ENCODE measurements at regions not wholly inside any gene's neighbourhood (a gene's known extent, or its start where the extent isn't known, plus 50 kb on each side); places are given as distances from the start of the nearest gene placed in this dataset.

DNA sequence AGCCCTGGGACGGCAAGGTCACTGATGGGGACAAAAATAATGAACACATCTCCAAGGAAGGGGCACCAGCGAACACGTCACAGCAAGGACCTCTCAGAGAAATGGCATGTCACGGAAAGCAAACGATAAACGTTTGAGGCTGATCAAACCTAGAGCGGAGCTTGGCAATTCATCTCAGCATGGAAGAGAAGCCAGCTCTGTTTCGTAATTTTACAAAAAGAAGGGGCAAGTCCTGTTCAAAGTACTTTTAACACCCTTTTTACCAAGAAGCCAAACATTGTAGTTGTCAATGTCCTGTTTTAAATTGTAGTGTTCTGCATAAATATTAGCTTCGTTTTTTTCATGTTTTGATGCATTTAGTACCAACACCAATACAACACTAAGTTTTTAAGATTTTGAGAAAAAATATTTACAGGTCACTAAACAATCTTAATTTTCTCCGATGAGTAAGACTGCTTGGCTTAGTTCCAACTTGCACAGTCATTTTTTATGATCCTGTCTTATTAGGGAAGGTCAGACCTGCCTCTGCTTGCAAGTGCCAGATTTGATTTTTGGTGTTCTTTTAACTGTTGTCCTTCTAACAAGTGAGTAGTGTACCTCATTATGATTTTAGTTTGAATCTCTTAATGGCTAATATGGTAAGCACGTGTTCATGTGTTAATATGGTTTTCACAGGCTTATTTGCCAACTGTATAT lies 818.5 kb upstream of the SALL3 start:
- DNase-seq, result no peak

GRCh38 chr18:78165525-78165924 lies 814.1 kb upstream of the SALL3 start:
- DNase-seq, result no peak

- DNase-seq, result no peak
Observed at GRCh38 chr18:78168526-78168925, 811.1 kb upstream of the SALL3 start.

GRCh38 chr18:78169174-78169864 lies 810.3 kb upstream of the SALL3 start:
- DNase-seq, result no peak

DNA sequence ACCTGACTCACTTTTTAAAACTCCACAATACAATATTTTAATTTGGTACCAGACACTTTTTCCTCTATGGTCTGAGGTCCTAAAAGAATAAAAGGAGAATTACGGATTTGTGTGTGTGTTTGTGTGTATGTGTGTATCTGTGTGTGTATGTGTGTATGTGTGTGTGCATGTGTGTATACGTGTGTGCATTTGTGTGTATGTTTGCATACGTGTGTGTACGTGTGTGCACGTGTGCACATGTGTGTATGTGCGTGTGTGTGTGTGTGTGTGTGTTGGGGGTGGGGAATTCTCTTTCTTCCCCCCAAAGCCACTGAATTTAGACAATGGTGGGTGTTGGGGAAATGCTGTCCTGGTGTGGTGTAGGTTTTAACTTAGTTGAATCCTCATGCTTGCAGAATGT lies 807.7 kb upstream of the SALL3 start:
- no peak for DNase-seq

GRCh38 chr18:78174737-78175136 lies 804.9 kb upstream of the SALL3 start:
- DNase-seq, result no peak

- no peak for DNase-seq
Observed at GRCh38 chr18:78178812-78179211, 800.8 kb upstream of the SALL3 start.

DNA sequence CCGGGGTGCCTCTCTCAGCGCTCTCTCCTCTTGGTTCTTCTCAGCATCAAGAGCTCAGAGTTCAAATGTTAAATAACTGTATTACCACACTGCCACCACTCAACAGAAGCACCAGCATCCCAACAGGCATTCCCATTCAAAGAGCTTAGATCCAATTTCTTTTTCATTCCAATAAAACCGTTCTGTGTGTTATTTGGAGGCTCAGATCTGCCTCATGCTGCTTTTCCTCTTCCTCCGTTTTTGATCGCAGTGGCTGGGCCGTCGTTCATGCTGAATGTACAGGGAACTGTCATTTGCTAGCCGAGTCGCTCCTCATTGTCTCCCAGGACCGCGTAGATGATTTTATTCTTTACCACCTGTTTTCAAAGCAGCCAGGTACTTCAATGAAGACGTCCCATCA lies 798.9 kb upstream of the SALL3 start:
- DNase-seq, result no peak

DNA sequence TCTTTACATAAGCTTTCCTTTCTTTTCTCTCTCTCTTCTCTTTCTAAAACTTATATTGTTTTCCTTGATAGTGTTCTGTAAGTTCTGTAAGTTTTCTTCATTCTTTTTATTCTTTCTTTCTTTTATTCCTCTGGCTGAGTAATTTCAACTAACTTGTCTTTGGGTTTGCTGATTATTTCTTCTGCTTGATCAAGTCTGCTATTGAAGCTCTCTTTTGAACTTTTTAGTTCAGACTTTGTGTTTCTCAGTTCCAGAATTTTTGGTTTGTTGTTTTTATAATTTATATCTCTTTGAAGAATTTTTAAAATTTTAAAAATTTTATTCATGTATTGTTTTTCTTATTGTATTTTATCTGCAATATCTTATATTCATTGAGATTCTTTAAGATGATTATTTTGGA lies 795.8 kb upstream of the SALL3 start:
- DNase-seq, result no peak

GRCh38 chr18:78191276-78191675 lies 788.3 kb upstream of the SALL3 start:
- no peak for DNase-seq

DNA sequence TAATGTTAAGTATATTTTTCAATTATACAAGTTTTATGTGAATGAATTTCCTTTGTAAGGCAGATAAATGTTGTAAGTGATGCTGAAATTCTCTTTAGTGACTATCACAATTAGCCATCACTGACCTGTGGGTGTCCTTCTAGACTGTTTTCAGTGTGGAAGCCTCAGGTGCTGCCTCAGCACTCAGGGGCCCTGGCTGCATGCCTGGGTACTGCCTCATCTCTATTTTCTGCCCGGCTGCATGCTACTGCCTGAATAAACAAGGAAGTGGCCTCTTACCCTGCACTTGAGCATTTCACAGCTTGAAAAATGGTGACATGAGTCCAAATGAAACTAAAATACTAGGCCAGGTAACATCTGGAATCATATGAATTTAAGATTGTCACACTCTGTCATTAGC lies 787.6 kb upstream of the SALL3 start:
- no peak for DNase-seq

DNA sequence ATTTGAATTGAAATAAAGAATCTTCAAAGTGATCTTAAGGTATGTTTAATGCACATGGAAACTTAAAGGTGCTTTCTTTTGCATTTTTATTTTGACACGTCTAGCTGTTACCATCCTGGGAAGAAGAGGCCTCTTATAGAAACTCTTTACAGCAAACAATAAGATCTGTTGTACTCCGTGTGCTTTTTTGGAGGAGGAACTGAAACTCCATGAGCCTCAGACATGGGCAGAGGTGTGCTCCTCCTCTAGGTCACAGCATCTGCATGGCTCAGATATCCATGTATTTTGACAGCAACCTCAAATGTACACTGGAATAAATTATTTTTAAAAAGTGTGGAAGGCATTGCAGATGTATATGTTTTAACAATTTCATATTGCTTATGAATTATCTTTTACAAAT lies 783.3 kb upstream of the SALL3 start:
- no peak for DNase-seq

- no peak for DNase-seq
Observed at GRCh38 chr18:78199002-78199401, 780.6 kb upstream of the SALL3 start.

GRCh38 chr18:78199611-78200010 lies 780.0 kb upstream of the SALL3 start:
- no peak for DNase-seq

- no peak for DNase-seq
Observed at GRCh38 chr18:78207942-78208341, 771.7 kb upstream of the SALL3 start.

DNA sequence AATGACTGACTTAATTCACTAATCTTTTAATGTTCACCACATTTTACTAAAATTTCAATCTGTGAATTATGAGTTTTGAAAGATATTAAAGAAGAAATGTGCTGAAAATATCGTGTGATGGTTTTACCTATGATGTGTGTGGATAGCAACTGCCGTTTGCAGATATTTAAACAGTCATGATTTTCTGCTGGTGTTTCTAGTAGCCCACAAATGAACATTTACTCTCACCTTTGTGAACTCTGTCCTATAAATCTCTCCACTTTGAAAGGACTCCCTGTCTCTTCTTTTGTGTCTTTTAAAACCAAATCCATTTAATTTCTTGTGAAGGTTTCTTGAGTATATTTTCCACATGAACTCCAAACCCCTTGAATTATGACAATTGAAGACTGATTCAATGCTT lies 771.2 kb upstream of the SALL3 start:
- DNase-seq, result no peak

- DNase-seq, result no peak
Observed at GRCh38 chr18:78213361-78213994, 766.1 kb upstream of the SALL3 start.

- no peak for DNase-seq
Observed at GRCh38 chr18:78221496-78221895, 758.1 kb upstream of the SALL3 start.

DNA sequence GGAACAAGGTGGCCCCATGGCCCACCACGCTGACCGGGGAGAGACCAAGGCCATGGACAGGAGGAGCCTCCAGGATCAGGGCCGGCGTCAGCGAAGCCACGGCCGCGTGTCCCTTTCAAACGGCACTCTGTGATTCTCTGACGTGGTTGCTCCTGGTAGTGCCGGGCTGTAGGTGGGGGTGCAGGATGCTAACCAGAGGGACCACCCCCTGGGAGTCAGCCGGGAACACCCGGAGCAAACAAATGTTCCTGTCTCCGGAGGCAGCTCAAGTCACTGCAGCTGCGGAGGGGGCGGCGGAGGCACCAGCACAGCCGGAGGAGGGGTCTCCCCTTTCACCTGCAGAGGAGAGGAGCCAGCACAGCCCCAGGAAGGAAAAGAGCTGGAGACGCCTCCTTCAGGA lies 750.6 kb upstream of the SALL3 start:
- no peak for DNase-seq

- DNase-seq, result no peak
Observed at GRCh38 chr18:78230911-78231310, 748.7 kb upstream of the SALL3 start.

DNA sequence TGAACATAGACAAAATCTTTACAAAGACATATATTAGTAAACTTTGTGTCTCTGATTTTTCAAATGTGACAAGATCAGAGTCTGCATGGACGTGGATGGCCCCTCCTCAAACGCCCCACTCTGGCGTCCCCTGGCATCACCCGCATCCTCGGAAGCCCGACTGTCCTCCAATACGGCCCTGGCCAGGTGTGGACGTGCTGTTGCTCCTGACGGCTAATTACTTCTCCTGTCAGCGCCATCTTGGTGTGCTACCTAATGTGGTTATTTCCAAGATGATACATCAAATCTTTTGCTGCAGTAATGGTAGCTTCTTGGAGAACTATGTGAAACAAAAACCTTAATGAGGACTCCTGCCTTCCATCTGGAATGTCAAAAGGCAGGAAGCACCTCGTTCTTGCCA lies 747.4 kb upstream of the SALL3 start:
- DNase-seq, result no peak

DNA sequence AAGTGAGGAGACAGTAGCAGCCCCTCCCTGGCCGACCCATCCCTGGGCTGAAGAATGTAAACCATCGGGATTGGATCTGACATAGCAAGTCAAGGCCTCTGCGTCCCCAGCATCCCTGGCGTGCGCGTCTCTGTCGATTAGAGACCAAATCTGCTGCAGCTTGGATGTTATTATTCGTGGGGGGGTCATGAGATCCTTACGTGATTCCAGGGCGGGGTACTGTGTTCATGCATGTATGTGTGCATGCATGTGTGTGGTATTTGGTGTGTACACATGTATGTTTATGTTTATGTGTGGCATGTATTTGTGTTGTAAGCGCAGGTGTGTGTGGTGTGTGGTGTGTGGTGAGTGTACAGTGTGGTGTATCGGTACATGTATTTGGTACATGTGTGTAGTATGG lies 741.8 kb upstream of the SALL3 start:
- DNase-seq, result no peak

DNA sequence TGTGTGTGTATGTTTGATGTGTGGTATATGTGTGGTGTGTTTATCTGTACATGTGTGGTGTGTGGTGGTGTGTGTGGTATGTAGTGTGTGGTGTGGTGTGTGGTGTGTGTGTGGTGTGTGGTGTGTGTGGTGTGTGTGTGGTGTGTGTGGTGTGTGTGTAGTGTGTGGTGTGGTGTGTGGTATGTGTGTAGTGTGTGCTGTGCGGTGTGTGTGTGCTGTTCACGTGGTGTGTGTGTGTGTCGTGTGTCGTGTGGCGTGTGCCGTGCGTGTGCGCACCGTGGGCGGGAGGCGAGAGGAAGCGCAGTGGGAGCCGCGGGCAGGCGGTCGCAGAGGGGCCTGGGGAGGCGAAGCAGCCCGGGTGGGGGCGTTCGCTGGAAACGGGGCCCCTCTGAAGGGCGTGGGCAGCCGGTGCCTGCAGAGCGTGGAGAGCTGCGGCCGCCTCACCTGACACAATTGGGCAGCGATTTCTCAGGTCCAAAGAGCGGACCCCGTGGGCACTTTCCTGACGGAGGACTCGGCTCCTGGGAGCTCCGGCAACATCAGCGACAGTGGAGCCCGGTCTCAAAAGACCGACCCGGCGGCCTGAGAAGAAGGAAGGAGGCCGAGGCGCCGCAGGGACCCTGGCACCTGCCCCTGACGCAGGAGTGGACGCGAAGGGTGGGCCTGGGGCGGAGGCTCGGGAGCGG lies 741.1 kb upstream of the SALL3 start:
- no peak for DNase-seq

- no peak for DNase-seq
Observed at GRCh38 chr18:78239090-78239457, 740.5 kb upstream of the SALL3 start.
